ENCODE measurements at regions not wholly inside any gene's neighbourhood (a gene's known extent, or its start where the extent isn't known, plus 50 kb on each side); places are given as distances from the start of the nearest gene placed in this dataset.

DNA sequence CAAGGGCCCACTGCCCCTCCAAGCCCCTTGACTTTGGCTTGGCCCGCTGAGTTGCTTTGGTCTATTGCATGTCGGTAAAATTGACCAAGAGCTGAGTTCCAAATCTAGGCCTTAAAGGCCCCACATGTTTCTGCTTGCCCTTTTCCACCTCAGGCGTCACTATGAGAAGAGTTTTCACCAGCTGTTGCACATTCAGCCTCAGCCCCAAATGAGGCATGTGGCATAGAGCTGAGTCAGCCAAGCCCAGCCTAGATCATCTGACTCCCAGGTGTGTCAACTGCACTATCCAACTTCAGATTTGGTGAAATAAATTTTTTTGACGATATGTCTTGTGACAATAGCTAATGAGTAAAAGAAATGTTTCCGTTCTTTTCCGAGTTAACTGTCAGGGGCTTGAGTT lies 424.5 kb upstream of the FAM47C start:
- no peak for TF ChIP-seq CTCF (IDR thresholded peaks at IDR 0.05; ENCODE audit: low read depth, low read length, missing control alignments)
- DNase-seq = no peak
- in situ Hi-C loops (cut with HindIII; ENCODE audit: low pct_ligation_motif_present, low sequenced_read_pairs) = no loop called here
- Histone ChIP-seq H3K4me3 (ENCODE audit: low read depth, low read length) (no peak overlapping the region), H3K27me3 (replicated peaks) (no peaks in the 10 kb centered on the region), H3K27ac (no peak overlapping the region), H3K36me3 (replicated peaks) (no peaks in the 10 kb centered on the region)

DNA sequence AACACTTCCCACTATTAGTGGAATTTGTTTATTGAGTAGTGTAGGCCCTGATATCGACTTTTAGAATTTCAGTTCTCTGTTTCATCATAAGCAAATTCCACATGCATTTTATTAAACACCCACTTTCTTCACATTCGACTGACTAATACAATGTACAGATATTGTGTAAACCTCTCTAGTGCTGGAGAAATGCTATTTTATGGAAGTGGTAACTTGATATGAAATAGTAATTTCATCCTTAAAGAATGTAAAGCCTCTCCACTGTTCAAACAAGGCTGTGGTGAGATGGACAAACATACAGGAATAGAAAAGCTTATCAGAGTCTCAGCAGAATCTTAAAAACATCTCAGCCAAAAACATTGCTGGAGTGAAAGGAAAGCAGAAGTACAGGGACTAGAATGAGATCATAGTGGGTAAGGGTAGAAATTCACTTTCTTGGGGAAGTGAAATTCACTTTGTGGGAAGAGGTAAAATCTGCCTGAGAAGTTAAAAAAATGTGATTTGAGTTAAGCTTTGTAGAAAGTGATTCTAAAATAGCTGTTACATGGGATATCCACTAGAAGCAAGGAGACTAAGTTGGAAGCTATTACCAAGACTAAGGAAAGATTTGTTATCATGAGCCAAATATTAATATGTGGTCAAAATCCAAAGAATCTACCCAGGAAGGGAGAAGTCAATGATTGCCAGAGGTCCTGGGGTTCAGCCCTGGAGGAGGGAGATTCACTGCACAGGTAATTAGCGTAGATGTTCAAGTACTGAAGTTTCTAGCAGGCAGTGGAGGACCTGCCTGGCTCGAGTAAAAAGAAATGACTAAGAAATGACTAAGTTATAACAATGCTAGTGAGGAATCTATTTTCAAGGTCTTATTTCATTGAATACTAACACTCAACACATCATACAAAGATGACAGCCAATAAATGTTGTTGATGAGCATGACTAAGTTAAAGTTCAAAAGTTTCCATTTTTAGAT lies 398.3 kb upstream of the FAM47C start:
- no peak for DNase-seq
- in situ Hi-C loops (cut with HindIII; ENCODE audit: low pct_ligation_motif_present, low sequenced_read_pairs) = no loop called here
- Histone ChIP-seq H3K36me3 (replicated peaks) (no peaks in the 10 kb centered on the region), H3K27me3 (replicated peaks) (no peaks in the 10 kb centered on the region), H3K27ac (no peak overlapping the region), H3K4me3 (ENCODE audit: low read depth, low read length) (no peak overlapping the region)
- TF ChIP-seq CTCF (IDR thresholded peaks at IDR 0.05; ENCODE audit: low read depth, low read length, missing control alignments) = no peak

DNA sequence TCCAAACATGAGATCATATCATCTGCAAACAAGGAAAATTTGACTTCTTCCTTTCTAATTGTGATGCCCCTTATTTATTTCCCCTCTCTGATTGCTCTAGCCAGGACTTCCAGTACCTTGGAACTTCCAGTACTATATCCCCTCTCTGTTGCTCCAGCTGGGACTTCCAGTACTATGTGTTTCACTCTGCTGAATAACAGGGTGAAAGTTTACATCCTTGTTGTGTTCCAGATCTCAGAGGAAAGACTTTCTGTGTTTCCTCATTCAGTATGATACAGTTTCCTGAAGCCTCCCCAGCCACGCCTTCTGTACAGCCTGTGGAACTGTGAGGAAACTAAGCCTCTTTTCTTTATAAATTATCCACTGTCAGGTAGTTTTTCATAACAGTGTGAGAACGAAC lies 381.3 kb upstream of the FAM47C start:
- H3K27ac ChIP-seq = no peak overlapping the region
- H3K36me3 ChIP-seq (replicated peaks) = no peaks in the 10 kb centered on the region
- in situ Hi-C loops (cut with HindIII; ENCODE audit: low pct_ligation_motif_present, low sequenced_read_pairs) = no loop called here
- H3K4me3 ChIP-seq (ENCODE audit: low read depth, low read length) = no peak overlapping the region
- no peak for DNase-seq
- TF ChIP-seq CTCF (IDR thresholded peaks at IDR 0.05; ENCODE audit: low read depth, low read length, missing control alignments) = no peak
- no peaks in the 10 kb centered on the region for H3K27me3 ChIP-seq (replicated peaks)

GRCh38 chrX:36640232-36640631 lies 367.9 kb upstream of the FAM47C start:
- no peak overlapping the region for H3K4me3 ChIP-seq (ENCODE audit: low read depth, low read length)
- in situ Hi-C loops (cut with HindIII; ENCODE audit: low pct_ligation_motif_present, low sequenced_read_pairs) = no loop called here
- no peak for TF ChIP-seq CTCF (IDR thresholded peaks at IDR 0.05; ENCODE audit: low read depth, low read length, missing control alignments)
- no peaks in the 10 kb centered on the region for H3K36me3 ChIP-seq (replicated peaks)
- no peaks in the 10 kb centered on the region for H3K27me3 ChIP-seq (replicated peaks)
- no peak overlapping the region for H3K27ac ChIP-seq
- DNase-seq = no peak

GRCh38 chrX:36642052-36642451 lies 366.1 kb upstream of the FAM47C start:
- Histone ChIP-seq H3K27ac (no peak overlapping the region), H3K4me3 (ENCODE audit: low read depth, low read length) (no peak overlapping the region), H3K27me3 (replicated peaks) (no peaks in the 10 kb centered on the region), H3K36me3 (replicated peaks) (no peaks in the 10 kb centered on the region)
- in situ Hi-C loops (cut with HindIII; ENCODE audit: low pct_ligation_motif_present, low sequenced_read_pairs) = no loop called here
- no peak for TF ChIP-seq CTCF (IDR thresholded peaks at IDR 0.05; ENCODE audit: low read depth, low read length, missing control alignments)
- DNase-seq = no peak
